C1 segment of cervical spinal cord (tissue), 14 donors: ENCODE measurements at regions not wholly inside any gene's neighbourhood (a gene's known extent, or its start where the extent isn't known, plus 50 kb on each side); places are given as distances from the start of the nearest gene placed in this dataset.

Experiments
- DNase-seq, 14 donors: peaks; one replicate each; lab custom pipeline; 2025; lab: John Stamatoyannopoulos, UW

DNA sequence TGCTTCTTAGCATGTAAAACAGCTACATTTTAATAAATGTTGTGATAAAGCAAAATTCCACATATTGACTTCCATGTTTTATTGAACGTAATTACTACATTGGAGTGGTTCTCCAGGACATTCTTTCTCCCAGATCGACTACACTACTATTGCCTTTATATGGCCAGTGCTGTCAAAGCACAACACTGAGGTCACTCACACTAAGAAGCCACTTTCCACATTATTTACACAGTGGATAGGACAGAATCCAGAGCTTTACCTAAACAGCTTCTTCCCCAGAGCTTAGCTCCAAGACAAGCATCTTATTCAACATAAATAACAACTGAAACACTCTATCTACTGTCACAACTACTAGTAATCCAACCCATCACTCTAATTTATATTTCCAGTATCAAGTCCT is 73.9 kb upstream of the WDR75 start:
- no peak for DNase-seq

DNA sequence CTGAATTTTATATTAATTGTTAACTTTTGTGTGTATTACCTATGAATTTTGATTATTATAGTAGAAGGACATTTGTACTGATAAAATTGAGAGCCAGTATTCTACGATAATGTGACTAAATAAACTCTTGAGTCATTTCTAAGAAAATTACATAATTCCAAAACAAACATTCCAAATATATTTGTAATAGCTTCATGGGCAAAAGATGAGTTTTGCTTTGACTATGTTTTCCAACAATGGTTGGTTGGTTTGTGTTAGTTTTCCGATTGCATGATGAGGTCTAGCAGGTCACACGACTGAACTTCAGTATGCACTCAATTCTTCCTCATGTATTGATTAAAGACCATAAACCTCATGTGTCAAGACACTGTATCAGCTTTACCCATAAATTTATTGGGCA is 71.7 kb upstream of the WDR75 start:
- DNase-seq: no peak

DNA sequence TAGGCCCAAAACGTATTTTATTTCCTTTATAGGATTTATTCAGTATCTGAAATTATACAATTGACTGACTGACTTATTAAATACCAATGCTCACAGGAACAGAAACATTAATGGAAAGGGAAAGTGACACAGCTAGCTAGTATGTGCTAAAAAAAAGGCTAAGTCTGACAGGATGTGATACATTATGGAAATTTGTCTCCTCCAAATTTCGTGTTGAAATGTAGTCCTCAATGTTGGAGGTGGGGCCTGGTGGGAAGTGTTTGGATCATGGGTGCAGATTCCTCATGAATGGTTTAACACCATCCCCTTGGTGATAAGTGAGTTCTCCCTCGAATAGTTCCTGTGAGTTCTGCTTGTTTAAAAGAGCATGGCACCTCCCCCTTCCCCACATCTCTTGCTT is 70.6 kb upstream of the WDR75 start:
- DNase-seq: no peak

DNA sequence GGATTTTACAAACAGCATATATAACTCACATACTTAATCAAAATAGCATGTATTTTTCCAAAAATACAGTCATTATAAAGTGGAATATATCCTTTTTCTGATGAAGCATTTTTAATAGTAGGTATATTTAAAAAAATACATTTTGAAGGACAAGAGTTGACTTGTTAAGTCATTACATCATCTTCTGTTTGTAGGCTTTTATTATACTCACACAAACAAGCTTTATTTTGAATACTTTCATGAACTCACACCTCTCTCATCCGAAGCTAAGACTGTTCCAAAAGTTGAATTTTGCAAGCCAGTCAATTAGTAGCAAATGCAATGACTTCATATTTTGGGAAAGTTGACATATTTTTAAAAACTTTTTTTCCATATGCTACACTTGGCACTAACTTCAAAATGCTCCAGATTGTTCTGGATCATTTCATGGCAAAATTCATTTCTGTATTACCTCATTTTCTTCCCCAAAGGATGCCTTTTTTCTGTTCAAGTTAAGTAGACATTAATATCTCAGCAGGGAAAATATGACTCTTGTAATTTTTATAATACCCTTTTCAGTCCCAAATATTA is 68.5 kb upstream of the WDR75 start:
- DNase-seq: no peak

DNA sequence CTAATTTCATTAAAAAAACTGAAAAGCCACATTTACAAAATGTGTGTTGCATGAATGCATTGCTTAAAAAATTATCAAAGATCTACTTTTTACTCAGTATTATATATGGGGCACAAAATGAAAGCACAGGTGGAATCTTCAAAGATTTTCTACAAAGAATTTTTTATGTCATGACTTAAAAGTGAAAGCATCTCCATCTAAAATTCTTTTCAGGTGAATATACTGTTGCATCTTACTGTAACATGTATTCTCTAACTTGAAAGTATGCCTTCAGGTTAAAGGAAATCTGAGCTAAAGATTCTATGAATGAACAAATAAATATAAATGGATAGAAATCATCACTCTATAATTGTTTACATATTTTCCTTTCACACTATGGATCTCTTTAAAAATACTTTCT is 66.8 kb upstream of the WDR75 start:
- no peak for DNase-seq

DNA sequence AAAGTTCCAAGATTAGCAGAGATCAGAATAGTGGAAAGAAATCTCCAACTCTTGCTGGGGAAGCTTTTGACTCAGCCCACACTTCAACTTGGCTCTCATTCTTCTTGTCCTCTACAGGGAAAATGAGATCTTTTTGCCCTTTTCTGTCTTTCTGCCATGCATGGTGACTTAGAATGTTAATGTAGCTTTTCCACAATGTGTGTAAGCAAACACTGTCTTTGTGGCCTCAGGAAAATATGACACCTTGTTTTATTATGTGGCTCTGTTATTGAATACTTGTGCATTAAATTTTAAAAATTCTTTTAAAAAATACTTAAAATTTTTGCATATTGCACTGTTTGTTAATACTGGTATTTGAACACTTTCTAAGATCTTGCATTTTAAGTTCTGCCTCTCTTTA is 65.4 kb upstream of the WDR75 start:
- no peak for DNase-seq

DNA sequence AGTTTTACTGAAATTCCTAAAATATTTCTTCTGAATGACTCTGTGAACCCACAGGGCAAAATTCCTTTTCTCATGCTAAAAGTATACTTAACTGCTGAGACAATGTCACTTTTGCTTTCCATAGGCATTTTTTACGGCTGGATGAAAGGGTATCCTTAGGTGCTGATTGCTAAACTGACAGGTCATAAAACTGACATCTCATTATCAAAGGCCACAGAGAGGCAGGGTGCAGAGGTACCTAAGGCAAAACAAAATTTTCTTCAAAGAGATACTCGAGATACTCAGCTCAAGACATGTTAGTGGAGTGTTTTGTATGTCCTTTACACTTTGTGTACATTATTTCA is 62.0 kb upstream of the WDR75 start:
- DNase-seq: no peak

DNA sequence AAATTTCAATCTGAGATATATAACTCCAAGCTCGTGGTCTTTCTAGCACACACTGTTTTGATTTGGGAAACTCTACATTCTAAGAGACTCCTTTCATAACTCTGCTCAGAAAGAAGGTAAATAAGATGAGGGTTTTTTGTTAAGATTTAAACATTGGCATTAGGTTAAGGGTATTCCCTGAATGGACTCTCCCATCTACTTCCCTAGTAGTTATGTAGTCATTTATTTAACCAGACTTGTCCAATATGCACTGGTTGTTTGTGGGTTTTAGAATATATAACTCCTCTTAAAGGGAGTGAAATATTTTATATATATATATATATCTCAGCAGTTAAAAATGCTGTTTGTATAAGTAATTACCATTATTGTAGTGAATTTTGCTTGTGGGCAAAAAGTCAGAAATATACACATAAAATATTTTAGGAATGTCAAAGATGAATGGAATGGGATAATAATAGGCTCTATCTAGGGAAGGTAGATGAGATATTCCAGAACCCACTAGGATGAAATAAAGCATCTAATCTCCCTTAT is 61.5 kb upstream of the WDR75 start:
- DNase-seq: no peak

DNA sequence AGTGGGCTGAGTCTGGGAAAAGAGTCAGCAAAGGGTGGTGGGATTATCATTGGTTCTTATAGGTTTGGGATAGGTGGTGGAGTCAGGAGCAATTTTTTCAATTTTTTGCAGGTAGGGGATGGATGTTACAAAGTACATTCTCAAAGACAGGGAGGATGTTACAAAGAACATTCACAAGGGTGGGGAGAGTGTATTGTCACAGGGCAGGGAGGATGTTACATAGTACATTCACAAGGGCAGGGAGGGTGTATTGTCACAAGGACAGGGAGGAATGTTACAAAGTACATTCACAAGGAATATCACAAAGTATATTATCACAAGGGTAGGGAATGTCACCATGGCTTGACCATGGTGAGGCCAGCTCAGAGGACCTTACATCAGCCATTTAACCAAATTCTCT is 58.6 kb upstream of the WDR75 start:
- DNase-seq: no peak

DNA sequence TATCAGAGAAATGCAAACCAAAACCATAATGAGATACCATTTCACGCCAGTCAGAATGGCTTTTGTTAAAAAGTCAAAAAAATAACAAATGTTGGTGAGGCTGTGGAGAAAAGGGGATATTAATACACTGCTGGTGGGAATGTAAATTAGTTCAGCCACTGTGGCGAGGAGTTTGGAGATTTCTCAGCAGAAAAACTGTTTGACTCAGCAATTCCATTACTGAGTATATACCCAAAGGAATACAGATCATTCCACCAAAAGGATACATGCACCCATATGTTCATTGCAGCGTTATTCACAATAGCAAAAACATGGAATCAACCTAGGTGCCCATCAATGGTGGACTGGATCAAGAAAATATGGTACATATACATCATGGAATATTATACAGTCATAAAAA is 54.5 kb upstream of the WDR75 start:
- no peak for DNase-seq

DNA sequence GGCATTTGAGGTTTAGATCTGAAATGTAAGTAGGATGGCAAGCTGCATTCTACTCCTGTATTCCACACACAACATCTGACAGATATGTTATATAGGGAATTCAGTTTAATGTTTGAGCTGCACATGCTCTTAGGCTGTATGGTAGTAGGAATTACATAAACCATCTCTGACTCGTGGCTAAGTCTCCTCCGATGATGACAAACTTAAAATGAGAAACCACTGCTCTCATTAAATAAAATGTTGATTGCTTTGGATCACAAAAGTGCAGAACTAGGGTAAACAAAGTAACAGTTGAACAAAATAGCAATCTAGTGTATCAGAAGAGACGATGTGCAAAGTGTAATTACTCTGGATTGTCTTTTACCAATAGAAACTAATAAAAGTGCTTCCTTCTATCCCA is 50.1 kb upstream of the WDR75 start:
- no peak for DNase-seq
